Pulmonary artery endothelial cell (primary cell): ENCODE measurements at regions not wholly inside any gene's neighbourhood (a gene's known extent, or its start where the extent isn't known, plus 50 kb on each side); places are given as distances from the start of the nearest gene placed in this dataset.

ENCODE experiments used
- DNase-seq: peaks from one replicate; pipeline ENCODE4 v3.0.0-alpha.2; 2011; ENCODE audit warnings: low read depth, low spot score

DNA sequence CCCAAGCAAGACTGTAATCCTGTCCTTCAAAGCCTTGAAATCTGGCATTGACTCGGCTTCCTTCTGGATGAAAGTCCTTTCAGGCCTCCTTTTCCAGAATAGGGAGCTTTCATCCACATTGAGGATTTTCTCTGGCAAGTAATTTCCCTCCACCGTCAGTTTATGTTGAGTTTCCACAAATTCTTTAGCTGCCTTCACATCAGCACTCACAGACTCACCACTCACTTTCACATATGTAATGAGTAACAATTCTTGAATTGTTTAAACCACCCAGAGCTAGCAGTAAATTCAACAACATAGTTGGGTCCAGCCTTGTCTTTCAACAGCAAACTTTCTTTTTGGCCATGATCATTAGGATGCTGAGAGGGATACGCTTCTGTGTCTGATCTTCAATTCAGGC is 84.3 kb upstream of the PRDM11 start:
- no peak for DNase-seq

DNA sequence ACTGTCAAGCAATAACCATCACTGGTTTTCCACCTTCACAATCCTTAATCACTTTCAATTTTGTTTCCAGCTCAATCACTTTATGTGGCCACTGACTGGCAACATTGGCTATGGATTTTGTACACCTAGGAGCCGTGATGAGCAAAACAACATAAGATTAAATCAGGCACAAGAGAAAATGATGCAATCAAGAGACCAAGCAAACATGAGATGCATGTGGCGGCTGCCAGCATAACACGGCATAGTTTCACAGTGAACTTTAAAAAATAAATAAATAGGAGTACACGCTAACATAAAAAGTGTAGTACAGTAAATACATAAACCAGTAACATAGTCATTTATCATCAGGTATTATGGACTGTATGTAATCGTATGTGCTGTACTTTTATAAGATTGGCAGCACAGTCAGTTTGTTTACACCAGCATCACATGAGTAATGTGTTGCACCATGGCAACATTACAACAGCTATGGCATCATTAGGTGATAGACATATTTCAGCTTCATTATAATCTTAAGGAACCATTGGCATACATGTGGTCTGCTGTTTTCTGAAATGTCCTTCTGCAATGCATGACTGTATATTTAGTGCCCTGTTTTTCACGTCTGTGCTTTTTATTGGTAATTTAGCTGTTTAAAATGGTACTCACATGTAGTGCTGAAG is 83.3 kb upstream of the PRDM11 start:
- no peak for DNase-seq

DNA sequence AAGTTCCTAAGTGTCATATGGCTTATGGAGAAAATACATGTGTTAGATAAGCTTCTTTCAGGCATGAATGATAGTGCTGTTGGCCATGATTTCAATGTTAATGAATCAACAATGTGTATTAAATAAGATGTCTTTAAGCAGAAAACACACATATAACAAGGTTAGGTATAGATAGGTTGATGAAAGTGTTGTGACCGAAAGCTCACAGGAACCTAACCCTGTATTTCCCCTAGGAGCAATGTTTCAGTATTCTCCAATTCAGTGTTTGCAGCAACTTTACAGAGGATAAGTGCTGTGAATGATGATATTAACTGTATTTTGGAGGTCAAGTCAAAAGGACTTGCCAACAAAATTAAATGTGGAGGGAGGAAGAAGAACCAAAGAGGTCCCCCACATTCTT is 82.8 kb upstream of the PRDM11 start:
- no peak for DNase-seq

DNA sequence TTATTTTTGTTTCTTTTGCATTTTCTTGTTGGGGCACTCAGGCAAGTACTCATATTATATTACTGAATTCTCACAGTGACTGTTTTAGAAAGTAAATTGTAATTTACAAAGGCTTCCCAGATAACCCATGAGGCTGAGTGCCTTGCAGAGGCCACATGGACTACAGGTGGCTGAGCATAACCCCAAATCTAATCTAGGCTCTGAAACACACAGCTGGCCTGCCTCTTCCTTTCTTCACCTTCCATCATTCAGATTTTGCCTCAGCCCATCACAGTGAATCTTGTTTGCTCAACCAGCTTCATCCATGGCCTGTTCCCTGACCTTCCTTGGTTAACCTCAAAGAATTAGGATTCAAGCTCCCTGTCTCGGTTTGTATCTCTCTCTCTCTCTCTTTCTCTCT is 78.5 kb upstream of the PRDM11 start:
- no peak for DNase-seq

DNA sequence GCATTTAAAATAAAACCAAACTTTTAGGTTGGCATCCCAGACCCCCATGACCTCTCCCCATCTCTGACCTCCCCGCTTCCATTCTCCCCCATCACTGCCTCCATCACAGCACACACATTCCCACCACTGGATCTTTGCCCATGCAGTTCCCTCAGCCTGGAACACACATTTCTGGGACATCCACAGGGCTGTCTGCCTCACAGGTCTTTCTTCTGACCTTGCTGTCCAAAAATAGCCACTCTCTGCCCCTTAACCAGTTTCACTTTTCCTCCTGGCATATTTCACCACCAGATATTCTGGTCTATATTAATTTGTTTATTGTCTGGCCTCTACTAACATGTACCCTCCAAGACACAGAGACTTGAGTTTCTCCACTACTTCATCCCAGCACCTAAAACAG is 75.2 kb upstream of the PRDM11 start:
- DNase-seq: no peak

DNA sequence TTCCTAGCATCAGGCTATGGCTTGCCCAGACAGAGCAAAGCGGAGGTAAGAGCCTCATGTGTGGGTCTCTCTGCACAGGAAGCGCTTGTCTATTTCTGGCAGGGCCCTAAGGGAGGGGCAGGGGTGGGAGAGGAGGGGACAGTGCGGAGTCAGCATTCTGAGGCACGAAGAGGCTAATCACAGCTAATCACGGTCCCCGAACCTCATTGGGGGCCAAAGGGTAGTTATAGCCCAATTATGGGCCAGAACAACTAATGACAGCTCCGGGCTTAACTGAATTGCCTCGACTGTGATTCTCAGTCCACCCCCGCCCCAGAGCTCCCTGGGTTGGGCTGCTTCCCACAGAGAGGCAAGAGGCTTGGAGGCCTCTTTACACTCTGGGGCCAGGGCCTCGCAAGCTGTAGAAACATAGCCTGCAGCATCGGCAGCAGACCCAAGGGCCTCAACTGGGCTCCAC is 72.7 kb upstream of the PRDM11 start:
- no peak for DNase-seq

DNA sequence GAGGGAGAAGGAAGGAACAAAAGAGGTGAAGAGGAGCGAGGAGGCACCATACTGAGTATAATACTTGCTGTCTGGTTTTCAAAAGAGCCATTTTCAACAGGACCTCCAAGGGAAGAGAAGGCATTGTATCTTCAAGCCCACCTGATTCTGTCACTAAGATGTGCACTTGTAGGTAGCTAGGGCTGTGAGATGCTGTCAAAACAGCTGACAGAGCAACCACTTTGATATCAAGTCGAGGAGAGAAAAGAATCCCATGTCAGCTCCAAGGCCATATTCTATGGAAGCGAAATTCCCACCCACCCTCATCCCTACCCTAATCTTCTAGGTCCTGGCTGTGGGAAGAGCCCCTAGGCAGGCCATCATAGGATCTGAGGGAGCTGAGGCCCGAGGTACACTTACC is 70.9 kb upstream of the PRDM11 start:
- no peak for DNase-seq

DNA sequence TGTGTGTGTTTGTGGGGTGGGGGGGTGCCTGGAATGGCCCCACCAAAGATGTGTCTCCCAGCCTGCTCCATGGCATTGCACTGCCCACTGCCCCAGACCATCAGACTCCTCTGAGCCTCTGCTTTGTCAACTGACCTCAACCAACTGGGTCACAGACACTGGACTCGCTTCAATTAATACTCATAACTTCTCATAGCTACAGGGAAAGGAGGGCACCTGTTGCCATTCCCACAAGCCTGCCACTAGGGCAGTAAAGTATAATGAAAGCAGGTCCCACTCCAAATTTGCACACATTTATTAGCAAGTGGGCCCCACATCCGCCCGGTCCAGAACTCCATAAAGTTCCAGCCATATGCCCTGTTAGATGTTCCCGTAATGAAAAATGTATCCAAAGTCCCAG is 70.5 kb upstream of the PRDM11 start:
- DNase-seq: no peak

DNA sequence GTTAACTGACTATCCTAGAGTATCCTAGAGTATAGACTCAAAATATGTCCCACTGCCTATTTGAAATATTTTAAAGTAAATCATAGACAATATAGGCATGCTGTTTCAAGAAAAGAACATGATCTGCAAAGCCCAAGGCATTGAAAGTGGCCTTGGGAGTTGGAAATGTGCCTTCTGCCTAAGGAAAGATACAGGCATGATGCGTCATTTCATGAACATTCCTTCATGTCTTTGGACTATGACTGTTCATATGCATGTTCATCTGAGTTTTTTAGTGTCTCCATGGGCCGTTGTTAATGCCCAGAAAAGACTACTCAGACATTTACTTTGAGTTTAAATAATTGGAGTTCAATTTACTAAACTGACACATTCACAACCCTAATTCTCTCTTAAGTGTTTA is 69.7 kb upstream of the PRDM11 start:
- DNase-seq: no peak

DNA sequence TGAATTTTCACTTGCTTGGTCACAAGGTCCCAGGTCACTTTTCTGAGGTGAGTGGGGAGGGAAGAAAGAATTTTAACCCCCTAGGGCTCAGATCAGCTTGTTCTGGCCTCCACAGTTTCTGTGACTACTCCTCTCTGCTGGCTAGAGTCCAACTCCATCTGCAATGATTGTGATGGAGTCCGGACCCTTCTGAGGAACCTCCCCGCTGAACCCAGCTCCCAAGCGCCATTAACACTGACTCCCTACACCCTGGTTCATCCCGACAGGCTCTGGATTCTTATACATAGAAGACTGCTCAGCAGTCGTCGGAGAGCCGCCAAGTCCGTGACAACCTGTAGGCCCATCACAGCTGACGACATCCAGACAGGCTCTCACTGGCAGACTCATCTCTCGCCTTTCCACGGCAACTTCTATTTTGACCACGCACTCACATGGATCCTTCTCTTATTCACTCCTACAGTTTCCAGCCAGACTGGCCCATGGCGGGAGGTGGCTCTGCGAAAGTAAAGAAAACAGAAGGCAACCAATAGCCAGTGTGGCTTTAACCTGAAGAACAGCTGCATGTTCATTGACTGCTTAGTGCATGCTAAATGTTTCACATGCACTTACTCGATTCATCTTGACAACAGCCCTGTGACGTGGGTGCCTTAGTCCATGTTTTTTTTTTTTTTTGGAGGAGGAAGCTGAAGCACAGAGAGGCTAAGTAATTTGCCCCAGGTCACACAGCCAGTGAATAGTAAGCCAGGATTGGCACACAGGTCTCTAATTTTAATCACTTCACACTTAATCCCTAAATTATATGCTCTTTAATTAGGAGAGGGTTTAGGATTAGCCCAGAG is 68.0 kb upstream of the PRDM11 start:
- DNase-seq: no peak

DNA sequence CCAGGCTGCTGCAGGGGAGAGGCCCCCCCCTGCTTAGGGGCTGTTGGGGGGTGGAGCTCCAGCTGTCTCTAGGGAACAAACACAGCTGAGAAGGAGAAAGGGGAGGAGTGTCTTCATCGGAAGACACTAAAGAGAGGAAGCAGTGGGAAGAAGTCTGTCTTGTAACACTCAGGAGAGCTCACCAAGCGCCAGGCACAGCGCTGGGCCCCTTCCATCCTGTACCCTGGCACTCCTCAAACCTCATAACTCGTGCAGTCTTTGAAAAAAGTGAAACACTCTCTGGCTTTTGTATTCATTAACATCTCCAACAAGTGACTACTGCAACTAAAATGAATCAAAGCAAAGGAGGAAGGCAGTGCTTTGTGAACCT is 67.4 kb upstream of the PRDM11 start:
- DNase-seq: no peak

DNA sequence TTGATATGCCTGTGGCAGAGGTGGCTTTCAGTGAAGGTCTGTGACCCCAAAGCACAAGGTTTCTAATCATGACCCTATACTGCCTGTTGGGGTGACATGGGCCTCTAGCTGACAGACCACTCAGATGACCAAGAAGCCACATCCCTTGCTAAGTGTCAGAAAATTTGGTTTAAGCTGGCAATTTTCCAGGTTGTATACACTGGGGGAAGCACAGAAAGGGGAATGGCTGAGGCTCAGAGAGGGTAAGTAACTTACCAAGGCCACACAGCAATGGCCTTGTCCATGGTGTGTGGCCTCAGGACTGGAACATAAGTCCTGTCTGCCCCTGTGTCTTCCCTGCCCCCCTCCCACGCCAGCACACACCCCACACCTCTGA is 66.9 kb upstream of the PRDM11 start:
- no peak for DNase-seq

DNA sequence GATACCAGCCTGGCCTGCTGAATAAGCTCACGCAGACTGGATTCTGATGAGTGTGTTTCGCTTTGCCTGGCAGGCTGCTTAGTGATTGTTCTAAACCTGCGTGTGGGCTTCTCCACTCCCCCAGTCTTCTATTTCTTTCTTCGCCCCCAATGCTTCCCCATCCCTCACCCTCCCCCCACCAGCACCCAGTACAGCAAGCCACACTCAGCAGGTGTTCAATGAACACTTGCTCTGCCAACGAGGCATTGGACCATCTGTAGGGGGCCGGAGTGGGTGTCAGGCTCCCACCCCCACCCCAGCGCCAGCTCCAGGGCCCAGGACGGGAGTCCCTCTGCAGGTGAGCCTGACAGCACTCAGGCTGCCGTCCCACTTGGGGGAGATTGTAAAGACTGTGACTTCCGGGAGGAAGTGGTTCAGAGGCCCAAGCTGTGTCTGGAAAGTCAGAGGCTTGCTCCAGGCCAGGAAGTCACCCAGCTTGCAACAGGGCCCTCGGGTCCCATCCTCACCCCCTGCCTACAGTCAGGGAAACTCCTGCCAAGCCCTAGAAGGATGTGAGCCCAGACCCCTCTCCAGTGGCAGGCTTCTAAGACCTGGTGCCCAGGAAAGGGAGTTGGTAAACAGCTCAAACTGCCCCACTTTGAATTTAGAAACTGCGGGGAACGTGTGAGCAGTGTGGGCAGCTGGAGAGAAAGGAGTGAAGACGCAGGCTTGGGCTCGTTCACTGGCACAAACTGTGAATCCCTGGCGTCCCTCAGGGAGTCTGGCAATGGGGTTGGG is 66.3 kb upstream of the PRDM11 start:
- DNase-seq: no peak

DNA sequence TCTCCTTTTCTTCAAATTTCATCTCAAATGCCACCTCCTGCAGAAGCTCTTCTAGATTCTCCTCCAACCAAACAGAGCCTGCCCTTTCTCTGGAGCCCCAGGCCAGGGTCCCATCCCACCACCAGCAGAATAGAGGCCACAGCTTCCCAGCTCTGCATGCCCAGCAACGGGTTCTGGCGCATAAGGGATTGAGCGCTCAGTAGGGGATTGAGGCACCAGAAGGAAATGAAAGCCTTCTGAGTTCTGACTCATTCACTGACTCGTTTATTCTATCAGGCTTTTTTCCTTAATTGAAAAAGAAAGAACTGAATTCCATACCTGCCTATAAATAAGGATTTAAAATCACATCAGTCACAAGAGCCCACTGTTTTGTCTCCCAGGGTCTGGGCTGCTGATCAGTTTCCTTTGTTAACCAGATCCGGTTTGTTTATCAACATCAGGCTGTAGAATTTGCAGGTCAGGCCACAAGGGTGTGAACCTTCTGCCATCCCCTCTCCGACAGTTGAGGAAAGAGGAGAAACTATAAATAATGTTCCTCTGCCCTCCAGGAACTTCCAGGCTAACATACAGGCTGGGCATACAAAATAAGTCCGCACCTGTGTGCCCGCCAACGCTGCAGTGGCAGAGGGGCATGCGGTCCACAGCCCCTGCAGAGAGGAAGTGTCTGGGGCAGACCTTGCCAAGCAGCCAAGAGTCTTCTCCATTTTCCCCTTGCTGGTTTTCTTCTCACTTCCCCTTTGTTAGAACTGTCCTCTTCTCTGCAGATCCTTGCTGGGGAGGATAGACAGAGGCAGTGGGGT is 63.5 kb upstream of the PRDM11 start:
- no peak for DNase-seq

DNA sequence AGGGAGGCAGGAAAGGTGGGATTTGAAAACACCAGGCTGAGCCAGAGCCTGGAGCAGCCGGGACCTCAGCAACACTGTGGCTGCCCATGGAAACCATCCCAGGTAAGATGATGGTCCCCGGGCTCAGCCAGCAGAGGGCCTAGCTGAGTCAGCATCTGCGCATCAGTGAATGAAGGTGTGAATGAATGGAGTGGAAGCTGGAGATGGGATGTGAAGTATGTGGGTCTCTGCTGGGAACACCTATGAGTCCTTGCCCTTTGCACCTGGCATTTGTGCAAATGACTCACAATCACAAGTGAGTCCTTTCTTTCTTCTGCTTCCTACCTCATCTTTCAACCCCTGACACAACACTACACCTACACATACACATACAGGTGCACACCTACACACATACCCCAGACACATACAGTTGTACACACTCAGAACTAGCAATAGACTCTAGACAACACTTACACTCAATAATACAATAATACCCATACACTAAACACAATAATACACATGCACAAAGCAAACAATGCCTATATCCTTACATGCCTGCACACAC is 62.8 kb upstream of the PRDM11 start:
- DNase-seq: no peak

DNA sequence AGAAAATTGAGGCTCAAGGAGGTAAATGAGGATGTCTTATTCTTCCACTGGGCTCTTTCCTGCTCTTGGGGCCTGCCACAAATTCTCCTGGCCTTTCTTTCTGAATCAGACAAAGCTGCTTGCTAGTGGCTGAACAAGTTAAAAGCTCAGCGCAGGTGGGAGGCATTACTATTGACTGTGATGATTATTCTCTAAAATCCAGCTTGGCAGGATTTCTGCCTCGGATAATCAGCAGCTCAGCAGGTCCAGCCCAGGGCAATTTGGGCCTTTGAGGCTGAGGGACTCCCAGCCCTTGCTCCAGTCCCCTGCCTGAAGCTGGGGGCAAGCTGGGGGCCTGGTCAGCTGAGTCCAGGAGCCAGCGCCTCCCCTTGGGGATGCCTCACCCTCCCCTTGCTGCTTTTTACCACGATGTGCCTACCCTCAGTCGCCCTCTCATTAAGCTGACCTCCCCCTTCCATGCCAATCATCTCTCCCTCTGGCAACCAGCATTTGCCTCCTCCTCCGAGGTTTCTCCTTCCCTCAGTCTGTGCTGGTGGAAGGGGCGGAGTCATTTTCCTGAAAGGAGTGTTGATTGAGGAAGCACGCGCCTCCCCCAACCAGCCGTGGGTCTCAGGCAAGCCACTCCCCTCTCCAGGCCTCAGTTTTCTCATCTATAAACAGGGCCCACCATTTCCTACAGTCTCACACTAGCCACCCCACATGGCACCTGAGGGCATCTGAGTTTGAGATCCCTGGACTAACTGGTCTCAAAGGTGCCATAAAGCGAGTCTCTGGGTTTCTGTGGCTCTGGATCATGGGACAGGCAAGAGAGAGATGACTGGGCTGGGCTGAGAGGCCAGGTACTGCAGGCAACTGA is 60.6 kb upstream of the PRDM11 start:
- DNase-seq: no peak

DNA sequence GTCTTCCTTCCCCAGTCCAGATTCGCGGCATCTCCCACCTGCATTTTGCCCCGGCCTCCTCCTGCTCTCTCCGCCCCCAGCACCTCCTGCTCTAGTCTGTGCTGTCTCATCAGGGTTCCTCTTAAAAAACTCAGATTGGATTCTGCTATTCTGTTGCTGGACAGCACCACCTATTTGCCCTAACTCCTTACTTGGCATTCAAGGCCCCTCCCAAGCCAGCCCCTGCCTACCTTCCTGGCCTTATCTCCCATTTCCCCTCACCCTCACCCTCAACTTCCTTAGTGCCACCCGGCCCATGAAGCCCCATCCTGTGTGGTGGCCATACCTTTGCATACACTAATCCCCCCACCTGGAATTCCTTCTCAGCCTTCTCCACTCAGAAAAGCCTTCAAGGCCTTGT is 59.9 kb upstream of the PRDM11 start:
- no peak for DNase-seq

DNA sequence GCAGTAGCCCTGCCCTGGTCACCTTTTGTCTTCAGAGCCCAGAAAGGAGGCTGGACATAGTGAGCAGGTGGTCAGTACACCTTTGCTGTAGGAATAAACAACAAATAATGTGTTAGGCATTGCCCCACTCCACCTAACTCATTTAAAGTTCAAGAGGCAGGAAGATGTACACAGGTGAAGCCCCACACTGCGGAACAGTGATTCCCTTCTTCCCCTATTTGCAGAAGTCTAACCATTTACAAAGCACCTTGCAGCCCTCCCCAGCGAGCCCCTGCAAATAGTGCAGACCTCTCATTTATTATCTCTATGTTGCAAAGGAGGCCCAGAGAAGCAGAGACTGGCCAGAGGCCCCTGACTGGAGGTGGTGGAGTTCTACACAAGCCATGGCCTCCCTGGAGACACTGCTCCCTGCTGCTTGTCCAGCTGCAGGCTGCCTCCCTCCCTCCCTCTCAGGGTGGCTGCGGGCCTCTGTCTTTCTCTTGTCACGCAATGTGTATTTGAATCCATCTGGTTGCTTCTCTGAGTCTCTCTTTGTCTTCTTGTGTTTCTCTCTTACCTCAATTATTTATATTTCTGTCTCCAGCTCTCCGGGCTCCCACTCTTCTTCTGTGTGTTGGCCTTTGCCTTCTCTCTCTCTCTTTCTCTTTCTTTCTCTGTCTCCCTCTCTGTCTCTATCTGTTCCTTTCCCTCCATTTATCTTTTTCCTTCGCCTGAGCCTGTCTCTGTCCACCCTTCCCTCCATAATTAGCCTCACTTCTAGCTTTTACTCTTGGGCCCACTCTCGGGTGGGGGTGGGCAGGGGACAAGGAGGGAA is 59.1 kb upstream of the PRDM11 start:
- DNase-seq: no peak

DNA sequence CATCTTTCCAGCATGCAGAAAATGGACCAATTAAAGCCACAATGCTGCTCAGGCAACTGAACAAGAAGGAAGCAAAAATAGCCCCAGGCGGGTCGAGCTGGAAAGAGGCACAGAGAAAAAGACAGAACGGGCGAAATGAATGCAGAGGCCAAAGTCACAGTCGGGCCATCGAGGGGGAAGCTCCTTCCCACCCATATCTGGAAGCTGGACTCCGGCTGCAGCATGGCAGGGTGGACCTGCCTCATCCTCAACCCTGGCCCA is 58.6 kb upstream of the PRDM11 start:
- no peak for DNase-seq

DNA sequence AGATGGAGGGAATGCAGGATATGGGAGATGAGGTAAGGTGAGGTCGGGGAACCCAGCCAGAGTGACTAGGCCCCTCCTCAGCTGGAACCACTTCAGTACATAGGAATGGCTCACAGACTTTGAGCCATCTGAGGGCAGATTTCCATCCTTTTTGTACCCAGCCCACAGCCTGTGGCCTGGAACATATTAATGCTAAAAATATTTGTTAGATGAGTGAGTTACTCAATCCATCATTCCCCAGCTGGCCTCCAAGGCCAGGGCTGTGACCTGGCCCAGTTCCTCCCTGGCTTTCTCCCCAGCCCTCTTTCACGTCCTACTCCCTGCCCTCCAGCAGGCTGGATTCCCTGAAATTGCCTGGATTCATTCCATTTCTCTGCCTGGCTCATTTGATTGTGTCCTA is 57.2 kb upstream of the PRDM11 start:
- no peak for DNase-seq
